GM18909 (cell line): ENCODE measurements at regions not wholly inside any gene's neighbourhood (a gene's known extent, or its start where the extent isn't known, plus 50 kb on each side); places are given as distances from the start of the nearest gene placed in this dataset.

Source experiments
- ATAC-seq: cut with Tn5 transposase; IDR thresholded peaks from one replicate; pipeline ENCODE4 v1.9.1; 2021; ENCODE audit warnings: mild to moderate bottlenecking; ENCODE audit not compliant: unreplicated experiment, poor library complexity

GRCh38 chr4:36702245-36702644 is 420.8 kb downstream of the DTHD1 start:
- ATAC-seq: no peak

- ATAC-seq: no peak
Measured at GRCh38 chr4:36704289-36704688, 422.9 kb downstream of the DTHD1 start.

- ATAC-seq: no peak
Measured at GRCh38 chr4:36709991-36710390, 428.6 kb downstream of the DTHD1 start.

GRCh38 chr4:36712013-36712412 is 430.6 kb downstream of the DTHD1 start:
- ATAC-seq: no peak

GRCh38 chr4:36716874-36717273 is 435.5 kb downstream of the DTHD1 start:
- no peak for ATAC-seq

- ATAC-seq: no peak
Measured at GRCh38 chr4:36719425-36719824, 438.0 kb downstream of the DTHD1 start.

GRCh38 chr4:36722986-36723385 is 441.6 kb downstream of the DTHD1 start:
- no peak for ATAC-seq

- ATAC-seq: no peak
Measured at GRCh38 chr4:36734334-36734733, 452.9 kb downstream of the DTHD1 start.

GRCh38 chr4:36737691-36738090 is 456.3 kb downstream of the DTHD1 start:
- ATAC-seq: no peak

GRCh38 chr4:36740796-36741310 is 459.4 kb downstream of the DTHD1 start:
- no peak for ATAC-seq

GRCh38 chr4:36747277-36748129 is 466.1 kb downstream of the DTHD1 start:
- no peak for ATAC-seq

- no peak for ATAC-seq
Measured at GRCh38 chr4:36753048-36753447, 471.6 kb downstream of the DTHD1 start.

GRCh38 chr4:36757580-36758311 is 476.3 kb downstream of the DTHD1 start:
- ATAC-seq: no peak

GRCh38 chr4:36758312-36759178 is 477.1 kb downstream of the DTHD1 start:
- ATAC-seq: no peak

- ATAC-seq: no peak
Measured at GRCh38 chr4:36761607-36762006, 480.2 kb downstream of the DTHD1 start.

GRCh38 chr4:36763814-36764213 is 480.7 kb upstream of the NWD2 start:
- no peak for ATAC-seq

- ATAC-seq: no peak
Measured at GRCh38 chr4:36767596-36767995, 476.9 kb upstream of the NWD2 start.

- no peak for ATAC-seq
Measured at GRCh38 chr4:36771411-36772153, 473.0 kb upstream of the NWD2 start.

- no peak for ATAC-seq
Measured at GRCh38 chr4:36772154-36772516, 472.4 kb upstream of the NWD2 start.

- no peak for ATAC-seq
Measured at GRCh38 chr4:36773467-36773866, 471.1 kb upstream of the NWD2 start.
